ENCODE measurements at regions not wholly inside any gene's neighbourhood (a gene's known extent, or its start where the extent isn't known, plus 50 kb on each side); places are given as distances from the start of the nearest gene placed in this dataset.

DNA sequence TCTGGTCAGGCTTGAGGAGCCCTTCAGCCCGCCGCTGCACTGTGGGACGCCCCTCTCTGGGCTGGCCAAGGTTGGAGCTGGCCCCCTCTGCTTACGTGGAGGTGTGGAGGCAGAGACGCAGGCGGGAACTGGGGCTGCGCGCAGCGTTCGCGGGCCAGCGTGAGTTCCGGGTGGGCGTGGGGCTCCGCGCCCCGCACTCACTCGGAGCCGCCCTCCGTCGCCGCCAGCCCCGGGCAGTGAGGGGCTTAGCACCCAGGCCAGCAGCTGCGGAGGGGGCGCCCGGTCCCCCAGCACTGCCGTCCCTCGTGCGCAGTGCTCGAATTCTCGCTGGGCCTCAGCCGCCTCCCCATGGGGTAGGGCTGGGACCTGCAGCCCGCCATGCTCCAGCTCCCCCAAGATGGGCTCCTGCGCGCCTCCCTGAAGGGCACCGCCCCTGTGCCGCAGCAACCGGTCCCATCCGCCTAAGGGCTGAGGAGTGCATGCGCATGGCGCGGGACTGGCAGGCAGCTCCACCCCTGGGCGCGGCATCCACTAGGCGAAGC, 695.9 kb downstream of the EPHA7 start:
- H3K27ac Mint-ChIP-seq, result no peak overlapping the region
- H3K36me3 Mint-ChIP-seq, result no peaks in the 10 kb centered on the region
- DNase-seq (no peak), ATAC-seq (replicated peaks) (peak in 1 of 2 donors; percentile 53)
- peak overlapping the region in 1 of 2 donors; percentile 47 for H3K4me3 Mint-ChIP-seq
- H3K4me1 Mint-ChIP-seq, result no peaks in the 10 kb centered on the region
- no peaks in the 10 kb centered on the region for H3K27me3 Mint-ChIP-seq
- H3K9me3 Mint-ChIP-seq, result peaks cover 7 to 8% of the 10 kb centered on the region in 2 donors

GRCh38 chr6:92719773-92720172, 699.6 kb downstream of the EPHA7 start:
- no peak for DNase-seq
- H3K27ac Mint-ChIP-seq, result no peak overlapping the region
- no peaks in the 10 kb centered on the region for H3K27me3 Mint-ChIP-seq
- no peak overlapping the region for H3K4me3 Mint-ChIP-seq
- no peaks in the 10 kb centered on the region for H3K36me3 Mint-ChIP-seq
- no peak for ATAC-seq (replicated peaks)
- peaks cover 7 to 8% of the 10 kb centered on the region in 2 donors for H3K9me3 Mint-ChIP-seq
- H3K4me1 Mint-ChIP-seq, result no peaks in the 10 kb centered on the region

GRCh38 chr6:92716638-92717037, 702.7 kb downstream of the EPHA7 start:
- Mint-ChIP-seq H3K9me3 (peaks cover 4 to 5% of the 10 kb centered on the region in 2 donors), H3K27me3 (no peaks in the 10 kb centered on the region)
- ATAC-seq (replicated peaks), result no peak

DNA sequence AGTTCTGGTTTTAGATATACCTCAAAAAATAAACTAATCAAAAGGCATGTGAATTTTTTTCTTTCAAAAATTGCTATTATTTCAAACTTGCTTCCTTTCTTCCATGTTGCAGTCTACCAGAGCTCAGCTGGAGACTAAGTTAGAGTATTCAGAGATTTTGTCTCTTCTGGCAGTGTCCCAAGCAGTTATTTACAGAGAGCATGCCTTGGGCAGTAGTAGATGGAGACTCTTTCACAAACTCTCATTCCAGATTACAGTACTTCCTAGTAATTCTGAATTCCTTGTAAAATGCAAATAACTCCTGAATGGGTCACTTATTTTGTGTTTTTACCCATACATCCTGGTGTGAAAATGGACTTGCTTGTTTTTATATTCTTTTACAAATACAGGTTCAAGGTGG, 703.4 kb downstream of the EPHA7 start:
- Mint-ChIP-seq H3K36me3 (no peaks in the 10 kb centered on the region), H3K4me3 (no peak overlapping the region), H3K4me1 (no peaks in the 10 kb centered on the region), H3K9me3 (peaks cover 3 to 5% of the 10 kb centered on the region in 2 donors), H3K27me3 (no peaks in the 10 kb centered on the region), H3K27ac (no peak overlapping the region)
- ATAC-seq (replicated peaks), result no peak
- no peak for DNase-seq

More at GRCh38 chr6:92716638-92717037, 702.7 kb downstream of the EPHA7 start:
- no peak overlapping the region for H3K4me3 Mint-ChIP-seq
- no peaks in the 10 kb centered on the region for H3K36me3 Mint-ChIP-seq
- DNase-seq, result no peak
- H3K27ac Mint-ChIP-seq, result no peak overlapping the region
- no peaks in the 10 kb centered on the region for H3K4me1 Mint-ChIP-seq

DNA sequence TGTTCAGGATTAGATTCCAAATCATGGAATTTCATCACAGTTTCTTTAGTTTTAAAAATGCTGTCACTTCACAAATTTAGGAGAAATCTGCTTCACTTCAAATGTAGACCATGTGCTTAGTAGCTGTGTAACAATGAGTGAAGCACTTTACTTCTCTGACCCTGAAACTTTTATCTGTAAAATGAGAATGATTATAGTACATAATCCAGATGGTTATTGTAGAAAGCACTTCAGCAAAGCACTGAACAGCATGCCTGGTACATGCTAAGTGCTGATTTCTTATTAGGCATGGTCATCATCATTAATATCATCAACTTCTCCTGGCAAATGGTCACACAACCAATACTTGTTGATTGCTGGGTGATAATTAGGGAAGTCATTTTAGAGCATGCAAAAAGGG, 705.0 kb downstream of the EPHA7 start:
- Mint-ChIP-seq H3K27ac (no peak overlapping the region), H3K27me3 (no peaks in the 10 kb centered on the region), H3K9me3 (no peaks in the 10 kb centered on the region), H3K36me3 (no peaks in the 10 kb centered on the region), H3K4me1 (no peaks in the 10 kb centered on the region), H3K4me3 (no peak overlapping the region)
- DNase-seq, result no peak
- ATAC-seq (replicated peaks), result no peak

GRCh38 chr6:92710048-92710447, 709.3 kb downstream of the EPHA7 start:
- Mint-ChIP-seq H3K4me1 (no peaks in the 10 kb centered on the region), H3K36me3 (no peaks in the 10 kb centered on the region), H3K27ac (no peak overlapping the region), H3K27me3 (no peaks in the 10 kb centered on the region), H3K9me3 (no peaks in the 10 kb centered on the region), H3K4me3 (no peak overlapping the region)
- DNase-seq (no peak), ATAC-seq (replicated peaks) (no peak)

- no peaks in the 10 kb centered on the region for H3K4me1 Mint-ChIP-seq
- H3K4me3 Mint-ChIP-seq, result no peak overlapping the region
- ATAC-seq (replicated peaks) (no peak), DNase-seq (no peak)
- no peak overlapping the region for H3K27ac Mint-ChIP-seq
- H3K9me3 Mint-ChIP-seq, result no peaks in the 10 kb centered on the region
- no peaks in the 10 kb centered on the region for H3K36me3 Mint-ChIP-seq
- H3K27me3 Mint-ChIP-seq, result no peaks in the 10 kb centered on the region
Measured at GRCh38 chr6:92708945-92709344, 710.4 kb downstream of the EPHA7 start.

DNA sequence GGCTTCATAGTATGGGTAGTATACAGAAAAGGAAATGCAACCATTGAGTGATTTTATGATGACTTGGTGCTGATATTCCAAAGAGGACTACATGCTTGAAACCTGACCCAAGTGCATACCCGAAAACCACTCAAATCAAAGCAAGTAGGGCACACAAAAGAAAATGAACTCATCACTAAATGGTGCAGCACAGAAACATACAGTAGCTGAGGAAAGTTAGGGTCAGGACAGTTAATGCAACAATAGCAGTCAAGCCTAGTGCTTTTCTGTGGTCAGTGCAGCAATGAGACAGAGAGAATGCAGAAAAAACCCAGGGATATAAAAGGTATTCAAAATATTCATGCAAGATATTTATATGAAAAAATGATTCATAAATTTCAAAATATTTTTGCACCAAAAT, 711.1 kb downstream of the EPHA7 start:
- Mint-ChIP-seq H3K36me3 (no peaks in the 10 kb centered on the region), H3K4me1 (no peaks in the 10 kb centered on the region), H3K4me3 (no peak overlapping the region), H3K9me3 (no peaks in the 10 kb centered on the region), H3K27ac (no peak overlapping the region), H3K27me3 (no peaks in the 10 kb centered on the region)
- ATAC-seq (replicated peaks) (no peak), DNase-seq (no peak)

- H3K4me1 Mint-ChIP-seq, result no peaks in the 10 kb centered on the region
- H3K9me3 Mint-ChIP-seq, result no peaks in the 10 kb centered on the region
- no peak for DNase-seq
- H3K27ac Mint-ChIP-seq, result no peak overlapping the region
- no peaks in the 10 kb centered on the region for H3K36me3 Mint-ChIP-seq
- H3K27me3 Mint-ChIP-seq, result no peaks in the 10 kb centered on the region
- H3K4me3 Mint-ChIP-seq, result no peak overlapping the region
- no peak for ATAC-seq (replicated peaks)
Measured at GRCh38 chr6:92706976-92707375, 712.4 kb downstream of the EPHA7 start.

DNA sequence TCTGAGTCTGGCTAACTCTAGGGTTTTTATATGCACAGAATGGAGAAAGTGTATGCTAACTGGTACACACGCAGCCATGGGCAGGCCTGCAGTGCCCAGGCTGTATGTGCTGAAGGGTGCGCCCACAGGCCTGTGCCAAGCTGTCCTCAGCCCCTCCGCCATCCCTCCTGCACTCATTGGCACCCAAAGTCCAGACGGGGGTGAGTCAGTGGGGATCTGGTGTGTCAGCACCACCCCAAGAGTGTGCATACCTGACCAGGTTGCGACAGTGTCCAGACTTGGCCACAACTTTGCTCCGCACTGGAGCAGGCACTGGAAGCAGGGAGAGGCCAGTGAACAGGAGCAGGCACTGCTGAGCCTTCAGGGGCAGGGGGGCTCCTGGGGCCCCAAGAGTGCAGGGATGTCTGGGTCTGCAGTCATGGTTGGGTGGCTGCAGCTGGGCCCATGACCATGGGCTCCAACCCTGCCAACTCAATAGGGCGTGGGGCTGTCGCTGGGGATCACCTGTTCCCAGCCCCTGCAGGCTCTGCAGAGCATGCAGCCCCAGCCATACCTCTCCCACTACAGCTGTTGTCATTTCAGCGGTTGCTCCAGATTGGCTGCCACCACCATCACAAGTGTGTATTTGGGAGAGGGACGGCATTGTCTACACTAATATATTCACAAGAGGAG, 717.8 kb downstream of the EPHA7 start:
- ATAC-seq (replicated peaks), result peak in 1 of 2 donors; percentile 19
- H3K9me3 Mint-ChIP-seq, result no peaks in the 10 kb centered on the region
- no peak for DNase-seq
- H3K4me3 Mint-ChIP-seq, result no peak overlapping the region
- no peak overlapping the region for H3K27ac Mint-ChIP-seq
- H3K36me3 Mint-ChIP-seq, result no peaks in the 10 kb centered on the region
- H3K27me3 Mint-ChIP-seq, result no peaks in the 10 kb centered on the region
- H3K4me1 Mint-ChIP-seq, result no peaks in the 10 kb centered on the region

GRCh38 chr6:92700411-92700810, 718.9 kb downstream of the EPHA7 start:
- H3K27me3 Mint-ChIP-seq, result no peaks in the 10 kb centered on the region
- no peak overlapping the region for H3K4me3 Mint-ChIP-seq
- DNase-seq, result no peak
- no peak overlapping the region for H3K27ac Mint-ChIP-seq
- H3K9me3 Mint-ChIP-seq, result no peaks in the 10 kb centered on the region
- H3K36me3 Mint-ChIP-seq, result no peaks in the 10 kb centered on the region
- no peak for ATAC-seq (replicated peaks)
- H3K4me1 Mint-ChIP-seq, result no peaks in the 10 kb centered on the region

DNA sequence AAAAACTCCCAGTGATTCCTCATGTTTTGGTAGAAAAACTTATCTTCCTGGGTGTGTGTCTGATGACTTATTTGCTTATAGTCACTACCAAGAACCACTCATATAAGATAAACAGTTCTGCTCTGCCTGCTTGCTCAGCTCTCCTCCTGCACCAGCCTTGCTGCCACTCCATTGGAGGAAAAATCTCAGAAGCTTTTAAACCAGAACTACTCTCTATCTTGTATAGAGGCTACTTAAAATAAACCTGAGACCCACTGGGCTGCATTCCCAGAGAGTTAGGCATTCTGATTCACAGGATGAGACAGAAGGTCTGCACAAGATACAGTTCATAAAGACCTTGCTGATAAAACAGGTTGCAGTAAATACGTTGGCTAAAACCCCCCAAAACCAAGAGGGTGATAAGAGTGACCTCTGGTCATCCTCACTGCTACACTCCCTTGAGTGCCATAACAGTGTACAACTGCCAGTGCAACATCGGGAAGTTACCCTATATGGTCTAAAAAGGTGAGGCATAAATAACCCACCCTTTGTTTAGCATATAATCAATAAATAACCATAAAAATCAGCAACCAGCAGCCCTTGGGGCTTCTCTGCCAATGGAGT, 728.3 kb downstream of the EPHA7 start:
- Mint-ChIP-seq H3K4me1 (peaks cover 2 to 12% of the 10 kb centered on the region in 2 donors), H3K36me3 (no peaks in the 10 kb centered on the region), H3K27ac (no peak overlapping the region), H3K4me3 (no peak overlapping the region), H3K27me3 (no peaks in the 10 kb centered on the region), H3K9me3 (peaks cover 0 to 7% of the 10 kb centered on the region in 2 donors)
- DNase-seq (no peak), ATAC-seq (replicated peaks) (no peak)

DNA sequence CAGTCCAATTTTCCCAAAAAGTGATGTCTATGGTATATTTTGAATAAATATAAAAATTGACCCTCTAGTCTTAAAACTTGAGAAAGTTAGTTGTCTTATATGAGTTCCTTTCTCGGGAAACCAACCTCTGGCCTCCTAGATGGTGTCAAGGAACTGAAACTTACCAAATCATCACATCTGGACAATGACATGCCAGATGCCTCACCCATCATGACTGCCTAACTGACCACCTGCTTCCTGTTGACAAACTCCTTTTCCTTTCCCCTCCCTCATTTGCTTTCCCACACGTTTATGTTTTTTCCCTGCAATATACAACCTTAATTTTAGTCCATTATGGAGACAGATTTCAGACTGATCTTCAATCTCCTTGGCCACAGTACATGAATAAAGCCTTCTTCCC, 731.0 kb downstream of the EPHA7 start:
- Mint-ChIP-seq H3K4me1 (peaks cover 2 to 12% of the 10 kb centered on the region in 2 donors), H3K4me3 (no peak overlapping the region), H3K27ac (no peak overlapping the region), H3K9me3 (peaks cover 0 to 7% of the 10 kb centered on the region in 2 donors), H3K36me3 (no peaks in the 10 kb centered on the region), H3K27me3 (no peaks in the 10 kb centered on the region)
- DNase-seq (no peak), ATAC-seq (replicated peaks) (no peak)

DNA sequence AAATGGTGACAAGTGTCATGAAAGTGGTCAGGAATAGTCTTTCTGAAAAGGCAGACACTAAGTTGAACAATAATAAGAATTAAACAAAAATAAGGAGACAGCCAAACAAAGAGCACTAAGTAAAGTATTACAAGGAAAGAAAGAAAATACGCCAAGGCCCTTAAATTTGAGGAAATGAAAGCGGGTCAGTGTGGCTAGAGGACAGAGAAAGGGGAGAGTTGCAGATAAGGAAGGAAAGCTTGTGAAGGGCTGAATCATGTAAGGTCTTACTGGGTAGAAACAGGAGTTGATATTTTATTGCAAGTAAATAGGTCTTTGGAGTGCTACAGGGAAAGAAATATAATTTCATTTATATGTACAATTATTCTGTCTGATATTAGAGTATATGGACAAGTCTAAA, 732.1 kb downstream of the EPHA7 start:
- Mint-ChIP-seq H3K36me3 (no peaks in the 10 kb centered on the region), H3K27me3 (no peaks in the 10 kb centered on the region), H3K4me1 (peaks cover 2 to 12% of the 10 kb centered on the region in 2 donors), H3K9me3 (peaks cover 0 to 7% of the 10 kb centered on the region in 2 donors), H3K27ac (no peak overlapping the region), H3K4me3 (no peak overlapping the region)
- ATAC-seq (replicated peaks) (peak in 1 of 2 donors; percentile 50), DNase-seq (no peak)

DNA sequence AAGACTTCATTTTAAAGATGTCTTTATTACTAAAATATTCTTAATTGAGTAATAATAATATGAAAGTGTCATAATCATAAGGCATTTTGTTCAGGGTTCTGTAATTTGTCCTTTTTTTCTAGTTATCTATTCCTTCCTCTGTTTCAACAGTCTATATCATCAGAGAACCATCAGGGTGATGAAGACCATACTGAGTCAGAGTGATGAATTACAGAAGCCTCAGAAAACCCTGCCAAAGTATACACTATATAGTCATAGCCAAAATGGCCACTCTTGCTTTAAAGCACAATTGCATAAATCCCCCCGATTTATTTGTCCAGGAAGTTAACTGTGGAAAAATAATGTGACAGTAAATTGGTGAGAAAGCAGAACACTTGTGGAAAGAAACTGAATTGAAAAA, 735.0 kb downstream of the EPHA7 start:
- Mint-ChIP-seq H3K9me3 (peaks cover 0 to 5% of the 10 kb centered on the region in 2 donors), H3K27me3 (no peaks in the 10 kb centered on the region), H3K36me3 (no peaks in the 10 kb centered on the region), H3K4me3 (no peak overlapping the region), H3K4me1 (peaks cover 2 to 12% of the 10 kb centered on the region in 2 donors), H3K27ac (no peak overlapping the region)
- DNase-seq (no peak), ATAC-seq (replicated peaks) (no peak)
